ENCODE measurements at regions not wholly inside any gene's neighbourhood (a gene's known extent, or its start where the extent isn't known, plus 50 kb on each side); places are given as distances from the start of the nearest gene placed in this dataset.

- DNase-seq = no peak
These were observed 555.3 kb downstream of the MIAT start for GRCh38 chr22:27212617-27213177.

GRCh38 chr22:27213294-27213693 is 555.9 kb downstream of the MIAT start:
- no peak for DNase-seq

GRCh38 chr22:27213766-27214581 is 556.6 kb downstream of the MIAT start:
- no peak for DNase-seq

GRCh38 chr22:27214691-27215090 is 557.3 kb downstream of the MIAT start:
- DNase-seq = no peak

- DNase-seq = no peak
These were observed 558.5 kb downstream of the MIAT start for GRCh38 chr22:27215871-27216270.

- DNase-seq = no peak
These were observed 559.1 kb downstream of the MIAT start for GRCh38 chr22:27216444-27216843.

- DNase-seq = no peak
These were observed 559.8 kb downstream of the MIAT start for GRCh38 chr22:27217154-27217553.

GRCh38 chr22:27218012-27218920 is 560.9 kb downstream of the MIAT start:
- no peak for DNase-seq

GRCh38 chr22:27219036-27219435 is 561.6 kb downstream of the MIAT start:
- no peak for DNase-seq

- DNase-seq = no peak
These were observed 563.0 kb downstream of the MIAT start for GRCh38 chr22:27220339-27220738.

- no peak for DNase-seq
These were observed 564.8 kb downstream of the MIAT start for GRCh38 chr22:27222178-27222577.

- DNase-seq = no peak
These were observed 566.2 kb downstream of the MIAT start for GRCh38 chr22:27223317-27224177.

- DNase-seq = no peak
These were observed 567.3 kb downstream of the MIAT start for GRCh38 chr22:27224485-27225374.

- DNase-seq = no peak
These were observed 569.3 kb downstream of the MIAT start for GRCh38 chr22:27226666-27227065.

GRCh38 chr22:27228771-27229170 is 571.4 kb downstream of the MIAT start:
- no peak for DNase-seq

GRCh38 chr22:27230189-27230588 is 571.4 kb downstream of the MN1 start:
- DNase-seq = no peak

GRCh38 chr22:27231266-27231665 is 570.3 kb downstream of the MN1 start:
- DNase-seq = no peak

- no peak for DNase-seq
These were observed 569.5 kb downstream of the MN1 start for GRCh38 chr22:27232077-27232476.

- no peak for DNase-seq
These were observed 564.3 kb downstream of the MN1 start for GRCh38 chr22:27237080-27237741.

- no peak for DNase-seq
These were observed 562.5 kb downstream of the MN1 start for GRCh38 chr22:27238935-27239510.

GRCh38 chr22:27239520-27239919 is 562.0 kb downstream of the MN1 start:
- DNase-seq = no peak
